ENCODE measurements at regions not wholly inside any gene's neighbourhood (a gene's known extent, or its start where the extent isn't known, plus 50 kb on each side); places are given as distances from the start of the nearest gene placed in this dataset.

DNA sequence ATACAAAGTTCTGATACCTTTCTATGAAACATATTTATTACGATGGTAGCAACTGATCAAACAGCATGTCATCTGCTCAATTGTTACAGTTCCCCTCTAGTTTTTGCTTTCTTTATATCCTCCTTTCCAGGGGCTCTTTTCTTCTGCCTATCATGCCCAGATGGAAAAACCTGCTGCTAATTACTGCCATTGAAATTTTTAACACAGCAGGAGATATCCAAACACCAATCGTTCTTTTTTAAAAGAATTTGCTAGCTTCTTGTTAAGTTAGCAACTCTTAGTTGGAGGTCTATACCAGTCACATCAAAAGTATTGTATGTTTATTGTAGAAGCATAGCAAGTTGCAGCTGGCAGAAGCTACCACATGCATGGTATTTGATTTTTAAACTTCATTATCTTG, 768.5 kb downstream of the NXPH1 start:
- no peaks in the 10 kb centered on the region for H3K27me3 Mint-ChIP-seq (ENCODE audit: low read depth, unreplicated experiment)
- no peak overlapping the region for H3K4me3 ChIP-seq (ENCODE audit: insufficient read depth, low read depth, low read length)
- no peaks in the 10 kb centered on the region for H3K27me3 ChIP-seq (ENCODE audit: insufficient read depth, low read length)
- H3K4me2 ChIP-seq (ENCODE audit: low read length): no peak overlapping the region
- TF ChIP-seq EZH2 (IDR thresholded peaks at IDR 0.05; ENCODE audit: insufficient read depth, low read length): no peak
- no peak for TF ChIP-seq CTCF (IDR thresholded peaks at IDR 0.05; ENCODE audit: insufficient read depth, low read depth, low read length)
- no peaks in the 10 kb centered on the region for H3K4me1 ChIP-seq (ENCODE audit: insufficient read depth, low read length)
- no peak overlapping the region for H3K9ac ChIP-seq (ENCODE audit: low read length)
- H3K36me3 ChIP-seq (ENCODE audit: insufficient read depth, low read length): no peaks in the 10 kb centered on the region
- no peak overlapping the region for H3K27ac ChIP-seq (ENCODE audit: low read depth, low read length)
- no peaks in the 10 kb centered on the region for H3K9me3 ChIP-seq (ENCODE audit: insufficient read depth, low read depth, low read length)
- no peak overlapping the region for H2AFZ ChIP-seq (ENCODE audit: low read depth, low read length)
- DNase-seq (ENCODE audit: low read depth) (no peak), FAIRE-seq (no peak)
- H3K27ac Mint-ChIP-seq (ENCODE audit: unreplicated experiment): no peak overlapping the region
- no peaks in the 10 kb centered on the region for H3K36me3 Mint-ChIP-seq (ENCODE audit: low read depth, unreplicated experiment)
- no peaks in the 10 kb centered on the region for H3K79me2 ChIP-seq (ENCODE audit: insufficient read depth, low read length)
- H3K9me3 Mint-ChIP-seq (ENCODE audit: unreplicated experiment): no peaks in the 10 kb centered on the region
- peaks cover 29% of the 10 kb centered on the region for H3K4me1 Mint-ChIP-seq (ENCODE audit: low read depth, unreplicated experiment)
- H3K4me3 Mint-ChIP-seq (ENCODE audit: unreplicated experiment): no peak overlapping the region
- H4K20me1 ChIP-seq (ENCODE audit: insufficient read depth, low read length): no peaks in the 10 kb centered on the region

GRCh38 chr7:9204571-9204970, 771.2 kb downstream of the NXPH1 start:
- H3K27ac ChIP-seq (ENCODE audit: low read depth, low read length): peak overlapping the region; percentile 74
- no peak overlapping the region for H3K9ac ChIP-seq (ENCODE audit: low read length)
- TF ChIP-seq CTCF (IDR thresholded peaks at IDR 0.05; ENCODE audit: insufficient read depth, low read depth, low read length): no peak
- TF ChIP-seq EZH2 (IDR thresholded peaks at IDR 0.05; ENCODE audit: insufficient read depth, low read length): no peak
- H3K4me1 Mint-ChIP-seq (ENCODE audit: low read depth, unreplicated experiment): peaks cover 29% of the 10 kb centered on the region
- H3K4me3 ChIP-seq (ENCODE audit: insufficient read depth, low read depth, low read length): no peak overlapping the region
- no peaks in the 10 kb centered on the region for H3K27me3 Mint-ChIP-seq (ENCODE audit: low read depth, unreplicated experiment)
- H2AFZ ChIP-seq (ENCODE audit: low read depth, low read length): no peak overlapping the region
- H3K79me2 ChIP-seq (ENCODE audit: insufficient read depth, low read length): no peaks in the 10 kb centered on the region
- DNase-seq (ENCODE audit: low read depth): peak; percentile 52
- H4K20me1 ChIP-seq (ENCODE audit: insufficient read depth, low read length): no peaks in the 10 kb centered on the region
- H3K36me3 ChIP-seq (ENCODE audit: insufficient read depth, low read length): no peaks in the 10 kb centered on the region
- H3K36me3 Mint-ChIP-seq (ENCODE audit: low read depth, unreplicated experiment): no peaks in the 10 kb centered on the region
- H3K9me3 ChIP-seq (ENCODE audit: insufficient read depth, low read depth, low read length): no peaks in the 10 kb centered on the region
- no peak overlapping the region for H3K4me2 ChIP-seq (ENCODE audit: low read length)
- H3K9me3 Mint-ChIP-seq (ENCODE audit: unreplicated experiment): no peaks in the 10 kb centered on the region
- H3K27me3 ChIP-seq (ENCODE audit: insufficient read depth, low read length): no peaks in the 10 kb centered on the region
- no peak for FAIRE-seq
- no peak overlapping the region for H3K4me3 Mint-ChIP-seq (ENCODE audit: unreplicated experiment)
- H3K27ac Mint-ChIP-seq (ENCODE audit: unreplicated experiment): peak overlapping the region; percentile 60
- no peaks in the 10 kb centered on the region for H3K4me1 ChIP-seq (ENCODE audit: insufficient read depth, low read length)

DNA sequence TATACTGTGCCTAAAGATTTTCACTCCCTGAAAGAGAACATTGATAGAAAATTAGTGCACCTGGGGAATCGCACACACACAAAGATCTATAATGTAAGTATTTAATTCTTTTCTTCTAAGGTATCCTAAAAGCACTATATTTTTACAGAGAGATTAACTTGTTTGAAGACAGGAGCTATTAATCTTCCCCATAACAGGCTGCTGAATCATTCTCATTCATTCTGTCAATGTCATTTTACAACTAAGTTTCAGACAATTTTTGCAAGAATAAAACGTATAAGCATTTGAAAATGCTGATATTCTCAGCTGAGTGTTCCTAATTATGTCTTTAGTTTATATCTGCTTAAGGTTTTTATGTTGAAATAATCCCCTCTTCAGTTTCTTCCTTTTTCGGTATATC, 776.7 kb downstream of the NXPH1 start:
- FAIRE-seq (no peak), DNase-seq (ENCODE audit: low read depth) (no peak)
- Histone ChIP-seq H3K36me3 (ENCODE audit: insufficient read depth, low read length) (no peaks in the 10 kb centered on the region), H3K27ac (ENCODE audit: low read depth, low read length) (no peak overlapping the region), H3K4me3 (ENCODE audit: insufficient read depth, low read depth, low read length) (no peak overlapping the region), H3K4me2 (ENCODE audit: low read length) (no peak overlapping the region), H3K79me2 (ENCODE audit: insufficient read depth, low read length) (no peaks in the 10 kb centered on the region), H3K4me1 (ENCODE audit: insufficient read depth, low read length) (no peaks in the 10 kb centered on the region), H3K27me3 (ENCODE audit: insufficient read depth, low read length) (no peaks in the 10 kb centered on the region), H3K9me3 (ENCODE audit: insufficient read depth, low read depth, low read length) (no peaks in the 10 kb centered on the region), H4K20me1 (ENCODE audit: insufficient read depth, low read length) (no peaks in the 10 kb centered on the region), H3K9ac (ENCODE audit: low read length) (no peak overlapping the region), H2AFZ (ENCODE audit: low read depth, low read length) (no peak overlapping the region)
- Mint-ChIP-seq H3K4me1 (ENCODE audit: low read depth, unreplicated experiment) (peaks cover 11% of the 10 kb centered on the region), H3K27me3 (ENCODE audit: low read depth, unreplicated experiment) (no peaks in the 10 kb centered on the region), H3K36me3 (ENCODE audit: low read depth, unreplicated experiment) (no peaks in the 10 kb centered on the region), H3K9me3 (ENCODE audit: unreplicated experiment) (no peaks in the 10 kb centered on the region), H3K4me3 (ENCODE audit: unreplicated experiment) (no peak overlapping the region), H3K27ac (ENCODE audit: unreplicated experiment) (no peak overlapping the region)
- TF ChIP-seq EZH2 (IDR thresholded peaks at IDR 0.05; ENCODE audit: insufficient read depth, low read length) (no peak), CTCF (IDR thresholded peaks at IDR 0.05; ENCODE audit: insufficient read depth, low read depth, low read length) (no peak)

Data from astrocyte (in vitro differentiated cells and primary cell).